Endodermal cell (in vitro differentiated cells): ENCODE measurements at regions not wholly inside any gene's neighbourhood (a gene's known extent, or its start where the extent isn't known, plus 50 kb on each side); places are given as distances from the start of the nearest gene placed in this dataset.

Source experiments
- DNase-seq: peaks from one replicate; pipeline ENCODE4 v3.0.0-alpha.2; 2017
- H3K27ac ChIP-seq: 2 replicates; pipeline ENCODE4 v1.5.1; 2013; ENCODE audit warnings: mild to moderate bottlenecking, low read depth, low read length, moderate library complexity
- H3K27me3 ChIP-seq: 2 replicates; pipeline ENCODE4 v1.6.1; 2013; ENCODE audit warnings: mild to moderate bottlenecking, low read length, moderate library complexity; ENCODE audit not compliant: insufficient read depth, control insufficient read depth, poor library complexity, severe bottlenecking
- H3K36me3 ChIP-seq: 2 replicates; pipeline ENCODE4 v1.7.0; 2013; ENCODE audit warnings: mild to moderate bottlenecking, low read length, moderate library complexity; ENCODE audit not compliant: control insufficient read depth, insufficient read depth
- H3K4me1 ChIP-seq: one replicate; pipeline ENCODE4 v1.7.0; 2013; ENCODE audit warnings: low read length; ENCODE audit not compliant: control insufficient read depth, insufficient read depth
- H3K4me3 ChIP-seq: 2 replicates; pipeline ENCODE4 v1.5.1; 2013; ENCODE audit warnings: mild to moderate bottlenecking, low read length, moderate library complexity
- H3K9ac ChIP-seq: 2 replicates; pipeline ENCODE4 v1.6.1; 2013; ENCODE audit warnings: mild to moderate bottlenecking, low read length, moderate library complexity; ENCODE audit not compliant: poor library complexity, severe bottlenecking; ENCODE audit errors: extremely low read depth
- H3K9me3 ChIP-seq: 2 replicates; pipeline ENCODE4 v1.6.1; 2013; ENCODE audit warnings: mild to moderate bottlenecking, low read length, moderate library complexity; ENCODE audit not compliant: control insufficient read depth
- H3K27ac Mint-ChIP-seq: 2 replicates; pipeline ENCODE4 v1.8.0; 2020; ENCODE audit warnings: mixed read lengths
- H3K27me3 Mint-ChIP-seq: 2 replicates; pipeline ENCODE4 v1.8.0; 2021; ENCODE audit warnings: mild to moderate bottlenecking, mixed read lengths; ENCODE audit not compliant: insufficient read depth
- H3K36me3 Mint-ChIP-seq: 2 replicates; pipeline ENCODE4 v1.8.0; 2020; ENCODE audit warnings: low read depth, mixed read lengths
- H3K4me1 Mint-ChIP-seq: 2 replicates; pipeline ENCODE4 v1.8.0; 2020; ENCODE audit warnings: mixed read lengths
- H3K4me3 Mint-ChIP-seq: 2 replicates; pipeline ENCODE4 v1.8.0; 2020; ENCODE audit warnings: mild to moderate bottlenecking, moderate library complexity, mixed read lengths
- H3K9me3 Mint-ChIP-seq: 2 replicates; pipeline ENCODE4 v1.8.0; 2020; ENCODE audit warnings: mild to moderate bottlenecking, mixed read lengths
- CTCF ChIP-seq: fragments of 200-600 bp; sonication (generic); conservative IDR thresholded peaks from 2 replicates; pipeline ENCODE4 v1.5.0; 2021; ENCODE audit warnings: antibody characterized with exemption, mild to moderate bottlenecking
- WGBS, 2 experiments: methylation state at CpG; one replicate each; pipeline versions ENCODE4 v1.1.5 to v1.1.7; 2013; ENCODE audit warnings: missing lambda C conversion rate in 2 of 2, mixed read lengths in 1 of 2; ENCODE audit not compliant: insufficient coverage in 1 of 2, insufficient read length in 1 of 2; 5-methylcytosine and 5-hydroxymethylcytosine counted together

- Histone ChIP-seq H3K4me1 (peaks cover 12% of the 10 kb centered on the region), H3K27me3 (peaks cover 5% of the 10 kb centered on the region), H3K36me3 (no peaks in the 10 kb centered on the region), H3K9ac (no peak overlapping the region), H3K9me3 (peaks cover 24% of the 10 kb centered on the region), H3K27ac (no peak overlapping the region), H3K4me3 (no peak overlapping the region)
- Mint-ChIP-seq H3K36me3 (no peaks in the 10 kb centered on the region), H3K4me3 (no peak overlapping the region), H3K4me1 (peaks cover 17% of the 10 kb centered on the region), H3K9me3 (peaks cover 16% of the 10 kb centered on the region), H3K27ac (no peak overlapping the region), H3K27me3 (peaks cover 5% of the 10 kb centered on the region)
- peak; percentile 87 for TF ChIP-seq CTCF
- 42 to 80% methylated on average over 1 to 3 of the region's 3 CpGs for WGBS, 2 experiments
- DNase-seq: peak; percentile 75
Observed at GRCh38 chr20:23178806-23179205, 92.7 kb upstream of the CD93 start.

GRCh38 chr20:23174821-23175220 is 88.7 kb upstream of the CD93 start:
- peaks cover 24% of the 10 kb centered on the region for H3K9me3 ChIP-seq
- no peak overlapping the region for H3K9ac ChIP-seq
- no peak overlapping the region for H3K4me3 ChIP-seq
- Mint-ChIP-seq H3K36me3 (no peaks in the 10 kb centered on the region), H3K9me3 (peaks cover 7% of the 10 kb centered on the region), H3K27me3 (peaks cover 16% of the 10 kb centered on the region), H3K27ac (no peak overlapping the region), H3K4me3 (no peak overlapping the region), H3K4me1 (peaks cover 12% of the 10 kb centered on the region)
- no peaks in the 10 kb centered on the region for H3K36me3 ChIP-seq
- H3K4me1 ChIP-seq: peaks cover 4% of the 10 kb centered on the region
- H3K27ac ChIP-seq: no peak overlapping the region
- WGBS, 2 experiments: 100% methylated on average over 3 of the region's 3 CpGs; no CpG with 5 or more reads in 1 of the 2 experiments
- no peak for DNase-seq
- peaks cover 5% of the 10 kb centered on the region for H3K27me3 ChIP-seq
- no peak for TF ChIP-seq CTCF

- no peaks in the 10 kb centered on the region for H3K27me3 ChIP-seq
- H3K9me3 ChIP-seq: no peaks in the 10 kb centered on the region
- WGBS, 2 experiments: 94 to 100% methylated on average over 1 to 4 of the region's 4 CpGs
- no peak overlapping the region for H3K4me3 ChIP-seq
- H3K4me1 Mint-ChIP-seq: peaks cover 9% of the 10 kb centered on the region
- H3K27ac Mint-ChIP-seq: no peak overlapping the region
- no peak overlapping the region for H3K27ac ChIP-seq
- H3K4me3 Mint-ChIP-seq: no peak overlapping the region
- no peaks in the 10 kb centered on the region for H3K4me1 ChIP-seq
- no peaks in the 10 kb centered on the region for H3K9me3 Mint-ChIP-seq
- TF ChIP-seq CTCF: no peak
- peaks cover 5% of the 10 kb centered on the region for H3K27me3 Mint-ChIP-seq
- no peaks in the 10 kb centered on the region for H3K36me3 Mint-ChIP-seq
- no peak overlapping the region for H3K9ac ChIP-seq
- DNase-seq: no peak
- H3K36me3 ChIP-seq: no peaks in the 10 kb centered on the region
Observed at GRCh38 chr20:23167431-23167830, 81.3 kb upstream of the CD93 start.
